ENCODE measurements at regions not wholly inside any gene's neighbourhood (a gene's known extent, or its start where the extent isn't known, plus 50 kb on each side); places are given as distances from the start of the nearest gene placed in this dataset.

DNA sequence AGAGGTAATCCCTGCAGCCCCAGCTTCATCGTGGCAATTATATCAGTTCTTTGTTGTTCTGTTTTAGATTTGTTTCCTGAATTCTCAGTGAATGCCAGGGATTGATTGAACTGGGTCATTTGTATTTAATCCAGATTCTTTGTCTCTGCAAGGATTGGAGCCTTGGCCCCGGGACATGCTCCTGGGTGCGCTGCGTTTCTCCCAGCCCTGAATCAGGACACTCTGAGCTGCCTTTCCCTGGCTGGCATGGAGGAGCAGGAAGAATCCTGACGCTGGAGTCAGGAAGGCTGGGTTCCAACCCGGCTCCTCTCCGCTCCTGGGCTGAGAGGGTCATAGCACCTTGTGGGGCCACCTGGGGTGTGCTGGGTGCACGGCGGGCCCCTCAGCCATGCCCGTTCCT is 545.6 kb downstream of the QKI start:
- Histone ChIP-seq H3K4me3 (no peak overlapping the region), H3K9me3 (no peaks in the 10 kb centered on the region), H3K4me1 (peaks cover 19% of the 10 kb centered on the region), H3K27me3 (no peaks in the 10 kb centered on the region), H3K36me3 (no peaks in the 10 kb centered on the region), H3K27ac (no peak overlapping the region)
- 63% methylated on average over 10 of the region's 10 CpGs for WGBS
- TF ChIP-seq POLR2AphosphoS5 (IDR thresholded peaks at IDR 0.05) (no peak), EP300 (IDR thresholded peaks at IDR 0.05) (no peak), CTCF (IDR thresholded peaks at IDR 0.05) (no peak)
- DNase-seq (ENCODE audit: low spot score in 2 of 2) = no peak

DNA sequence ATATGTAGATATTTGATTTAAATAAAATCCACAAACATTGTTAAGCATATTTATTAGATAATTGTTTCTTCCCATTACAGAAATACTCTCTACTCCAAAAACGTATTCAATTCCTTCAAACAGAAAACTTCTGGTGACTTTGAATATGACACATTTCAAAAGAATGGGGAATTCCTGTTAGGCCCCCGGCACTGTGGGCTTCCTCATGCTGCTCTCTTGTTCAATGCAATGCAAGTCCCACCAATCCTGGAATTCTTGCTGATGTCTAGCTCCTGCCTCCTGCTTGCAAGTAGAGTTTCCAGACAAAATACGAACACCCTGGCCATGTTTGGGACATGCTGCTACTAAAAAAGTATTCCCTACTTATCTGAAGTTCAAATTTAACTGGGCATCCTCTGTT is 544.1 kb downstream of the QKI start:
- H3K4me3 ChIP-seq = no peak overlapping the region
- no peaks in the 10 kb centered on the region for H3K27me3 ChIP-seq
- DNase-seq (ENCODE audit: low spot score in 2 of 2) = no peak
- peaks cover 21% of the 10 kb centered on the region for H3K4me1 ChIP-seq
- 68% methylated on average over 3 of the region's 3 CpGs for WGBS
- no peak for TF ChIP-seq EP300 (IDR thresholded peaks at IDR 0.05)
- TF ChIP-seq POLR2A (IDR thresholded peaks at IDR 0.05) = no peak
- no peak for TF ChIP-seq POLR2AphosphoS5 (IDR thresholded peaks at IDR 0.05)
- no peak overlapping the region for H3K27ac ChIP-seq
- H3K9me3 ChIP-seq = no peaks in the 10 kb centered on the region
- no peaks in the 10 kb centered on the region for H3K36me3 ChIP-seq

DNA sequence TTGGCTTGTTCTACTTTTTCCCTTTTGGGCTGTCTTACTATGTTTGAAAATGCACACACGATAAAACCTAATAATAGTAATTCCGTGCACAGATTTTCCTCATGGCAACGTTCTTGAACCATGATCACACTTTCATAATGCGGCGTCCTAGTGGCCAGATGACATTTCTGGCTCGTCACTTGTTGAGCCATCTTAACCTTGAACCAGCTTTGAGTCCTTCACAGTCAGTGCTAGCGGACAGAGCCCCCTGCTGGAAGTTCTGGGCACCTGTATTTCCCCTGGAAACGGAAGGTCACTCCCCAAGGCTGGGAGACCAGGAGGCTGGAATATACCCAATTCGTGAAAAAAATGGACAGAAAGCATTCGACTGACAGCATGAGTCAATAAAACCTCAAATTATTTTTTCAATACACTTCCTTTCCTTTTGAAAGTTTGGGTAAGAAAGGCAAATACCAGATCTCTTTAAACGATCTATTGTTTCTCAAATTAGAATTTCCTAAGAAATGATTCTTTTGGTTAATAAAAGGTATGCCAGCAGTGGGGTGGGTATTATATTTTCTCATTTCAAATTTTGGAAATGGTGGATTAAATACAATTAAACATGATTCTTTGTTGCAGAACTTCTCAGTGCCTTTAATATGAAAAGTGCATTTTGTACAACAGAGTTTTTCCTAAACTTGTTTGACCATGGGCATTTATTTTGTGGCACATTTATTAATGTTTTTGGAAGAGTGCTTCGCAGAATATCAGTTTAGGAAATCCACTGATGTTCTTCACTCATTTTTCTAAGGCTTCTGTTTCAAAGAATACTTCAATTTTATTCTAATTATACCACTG is 542.3 kb downstream of the QKI start:
- H3K27me3 ChIP-seq = no peaks in the 10 kb centered on the region
- DNase-seq (ENCODE audit: low spot score in 2 of 2) = peak; percentile 88 to 90
- H3K9me3 ChIP-seq = no peaks in the 10 kb centered on the region
- H3K36me3 ChIP-seq = no peaks in the 10 kb centered on the region
- H3K27ac ChIP-seq = no peak overlapping the region
- 31% methylated on average over 12 of the region's 12 CpGs for WGBS
- no peak for TF ChIP-seq EP300 (IDR thresholded peaks at IDR 0.05)
- peak; percentile 82 to 92 for TF ChIP-seq CTCF (IDR thresholded peaks at IDR 0.05)
- TF ChIP-seq POLR2AphosphoS5 (IDR thresholded peaks at IDR 0.05) = peak in 1 of 3 donors; percentile 58
- no peak for TF ChIP-seq POLR2A (IDR thresholded peaks at IDR 0.05)
- peaks cover 21% of the 10 kb centered on the region for H3K4me1 ChIP-seq
- no peak overlapping the region for H3K4me3 ChIP-seq

GRCh38 chr6:163955756-163956155 is 541.2 kb downstream of the QKI start:
- Histone ChIP-seq H3K27me3 (no peaks in the 10 kb centered on the region), H3K27ac (no peak overlapping the region), H3K4me1 (peaks cover 21% of the 10 kb centered on the region), H3K4me3 (no peak overlapping the region), H3K36me3 (no peaks in the 10 kb centered on the region), H3K9me3 (no peaks in the 10 kb centered on the region)
- no peak for TF ChIP-seq EP300 (IDR thresholded peaks at IDR 0.05)
- no peak for TF ChIP-seq POLR2A (IDR thresholded peaks at IDR 0.05)
- TF ChIP-seq CTCF (IDR thresholded peaks at IDR 0.05) = no peak
- no peak for TF ChIP-seq POLR2AphosphoS5 (IDR thresholded peaks at IDR 0.05)
- DNase-seq (ENCODE audit: low spot score in 2 of 2) = no peak
- 80% methylated on average over 4 of the region's 4 CpGs for whole genome bisulfite sequencing

DNA sequence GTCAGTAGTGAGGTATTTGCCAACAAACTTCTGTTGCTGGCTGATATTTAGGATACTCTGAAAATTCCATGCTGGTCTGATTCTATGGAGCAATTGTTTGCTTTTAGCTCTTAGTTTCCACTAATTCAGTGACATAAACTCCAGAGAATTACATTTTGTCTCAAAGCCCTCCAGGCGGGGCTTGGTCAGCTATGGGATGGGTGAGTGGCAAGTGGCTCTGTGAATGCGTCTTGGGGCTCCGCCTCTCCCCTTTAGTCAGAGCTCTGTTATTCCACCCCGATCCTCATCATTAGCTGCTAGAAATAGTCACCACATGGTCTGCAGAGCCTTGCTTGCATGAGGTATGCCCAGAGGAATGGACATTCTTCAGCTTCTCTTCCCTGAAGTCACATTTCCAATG is 540.6 kb downstream of the QKI start:
- Histone ChIP-seq H3K4me1 (peaks cover 21% of the 10 kb centered on the region), H3K27ac (no peak overlapping the region), H3K4me3 (no peak overlapping the region), H3K9me3 (no peaks in the 10 kb centered on the region), H3K36me3 (no peaks in the 10 kb centered on the region), H3K27me3 (no peaks in the 10 kb centered on the region)
- 74% methylated on average over 4 of the region's 4 CpGs for WGBS
- TF ChIP-seq CTCF (IDR thresholded peaks at IDR 0.05) (no peak), POLR2A (IDR thresholded peaks at IDR 0.05) (no peak), POLR2AphosphoS5 (IDR thresholded peaks at IDR 0.05) (no peak), EP300 (IDR thresholded peaks at IDR 0.05) (no peak)
- peak in 1 of 2 donors; percentile 61 for DNase-seq (ENCODE audit: low spot score in 2 of 2)
